ENCODE measurements at regions not wholly inside any gene's neighbourhood (a gene's known extent, or its start where the extent isn't known, plus 50 kb on each side); places are given as distances from the start of the nearest gene placed in this dataset.

GRCh38 chr7:153509768-153510167, 542.4 kb upstream of the DPP6 start:
- H3K4me1 Mint-ChIP-seq, result no peaks in the 10 kb centered on the region
- H3K27ac Mint-ChIP-seq, result no peak overlapping the region
- ChIA-PET POLR2A (no interaction called here), CTCF (no interaction called here)
- peaks cover 78% of the 10 kb centered on the region for H3K9me3 Mint-ChIP-seq
- DNase-seq (ENCODE audit: low spot score) (no peak), ATAC-seq (no peak)
- H3K27me3 Mint-ChIP-seq (ENCODE audit: low read depth), result peaks cover 7% of the 10 kb centered on the region
- H3K4me3 Mint-ChIP-seq, result no peak overlapping the region
- H3K36me3 Mint-ChIP-seq, result peaks cover 60% of the 10 kb centered on the region
- TF ChIP-seq FOXK1 (CRISPR knock-in tag; IDR thresholded peaks at IDR 0.05) (no peak), ZNF232 (CRISPR knock-in tag; IDR thresholded peaks at IDR 0.05) (no peak), PRRX2 (CRISPR knock-in tag; IDR thresholded peaks at IDR 0.05) (no peak), CREM (CRISPR knock-in tag; IDR thresholded peaks at IDR 0.05) (no peak), TP53 (CRISPR knock-in tag; IDR thresholded peaks at IDR 0.05) (no peak), SMAD4 (CRISPR knock-in tag; IDR thresholded peaks at IDR 0.05) (no peak), MYBL2 (CRISPR knock-in tag; IDR thresholded peaks at IDR 0.05) (no peak)

- H3K27ac Mint-ChIP-seq, result no peak overlapping the region
- peaks cover 64% of the 10 kb centered on the region for H3K36me3 Mint-ChIP-seq
- H3K4me3 Mint-ChIP-seq, result no peak overlapping the region
- TF ChIP-seq IRF2 (CRISPR knock-in tag; IDR thresholded peaks at IDR 0.05; ENCODE audit: borderline replicate concordance, low read depth) (no peak), PREB (CRISPR knock-in tag; IDR thresholded peaks at IDR 0.05; ENCODE audit: borderline replicate concordance) (no peak), MYBL2 (CRISPR knock-in tag; IDR thresholded peaks at IDR 0.05) (no peak), RELA (CRISPR knock-in tag; IDR thresholded peaks at IDR 0.05; ENCODE audit: borderline replicate concordance) (no peak), CDX4 (CRISPR knock-in tag; IDR thresholded peaks at IDR 0.05; ENCODE audit: borderline replicate concordance) (no peak), FOXK1 (CRISPR knock-in tag; IDR thresholded peaks at IDR 0.05) (no peak), E2F4 (CRISPR knock-in tag; IDR thresholded peaks at IDR 0.05; ENCODE audit: borderline replicate concordance, low read depth) (no peak), KAT7 (CRISPR knock-in tag; IDR thresholded peaks at IDR 0.05; ENCODE audit: borderline replicate concordance) (no peak), NR1H2 (CRISPR knock-in tag; IDR thresholded peaks at IDR 0.05) (no peak), AFF4 (CRISPR knock-in tag; IDR thresholded peaks at IDR 0.05; ENCODE audit: borderline replicate concordance) (no peak), ATF2 (CRISPR knock-in tag; IDR thresholded peaks at IDR 0.05; ENCODE audit: borderline replicate concordance, low read depth) (no peak), ZNF532 (CRISPR knock-in tag; IDR thresholded peaks at IDR 0.05; ENCODE audit: borderline replicate concordance) (no peak), TEAD1 (CRISPR knock-in tag; IDR thresholded peaks at IDR 0.05) (no peak)
- H3K4me1 Mint-ChIP-seq, result no peaks in the 10 kb centered on the region
- DNase-seq (ENCODE audit: low spot score) (no peak), ATAC-seq (no peak)
- POLR2A ChIA-PET, result no interaction called here
- CTCF ChIA-PET, result no interaction called here
- H3K27me3 Mint-ChIP-seq (ENCODE audit: low read depth), result peaks cover 4% of the 10 kb centered on the region
- peaks cover 81% of the 10 kb centered on the region for H3K9me3 Mint-ChIP-seq
These were observed 541.5 kb upstream of the DPP6 start for GRCh38 chr7:153510674-153511073.

Data from WTC11 (cell line).